PC-9 (cell line): ENCODE measurements at regions not wholly inside any gene's neighbourhood (a gene's known extent, or its start where the extent isn't known, plus 50 kb on each side); places are given as distances from the start of the nearest gene placed in this dataset.
"Not testable (repeated sequence)": the region's sequence is repeated elsewhere in the genome, so short reads cannot be mapped to it uniquely, and the experiment has no call there.

ENCODE experiments used
- BruUV-seq: library from RNA; stranded (reverse); fragments of 400-500 nt; replicated peaks from 2 replicates; lab custom pipeline; 2021; lab: Mats Ljungman, UMichigan
- CTCF ChIA-PET: fragments of 300-600 bp; sonication (Branson Sonifier 250); formaldehyde crosslinking; loops from one replicate; lab custom pipeline; 2022; ENCODE audit warnings: antibody characterized with exemption; lab: Charles Lee
- POLR2A ChIA-PET: fragments of 300-600 bp; sonication (Branson Sonifier 250); formaldehyde crosslinking; loops from one replicate; lab custom pipeline; 2022; ENCODE audit warnings: antibody characterized with exemption; ENCODE audit not compliant: unreplicated experiment; lab: Charles Lee
- DNase-seq, 2 experiments: peaks; one replicate each; pipeline versions ENCODE4 v3.0.0 to v3.0.0-alpha.2; 2015 to 2022; ENCODE audit warnings: mixed read lengths in 1 of 2
- H2AFZ ChIP-seq: fragments of 200-600 bp; sonication (generic); 2 replicates; pipeline ENCODE4 v1.8.1; 2017; ENCODE audit warnings: antibody characterized with exemption
- H3F3A ChIP-seq: fragments of 200-600 bp; sonication (generic); 2 replicates; pipeline ENCODE4 v1.8.1; 2017; ENCODE audit warnings: antibody characterized with exemption, mild to moderate bottlenecking, low read depth; ENCODE audit not compliant: insufficient read depth
- H3K27ac ChIP-seq: fragments of 200-600 bp; sonication (generic); 2 replicates; pipeline ENCODE4 v1.6.1; 2016; ENCODE audit warnings: mixed run types
- H3K27me3 ChIP-seq: fragments of 200-600 bp; sonication (generic); 2 replicates; pipeline ENCODE4 v1.6.1; 2016; ENCODE audit warnings: low read depth, mixed run types; ENCODE audit not compliant: insufficient read depth
- H3K36me3 ChIP-seq: fragments of 200-600 bp; sonication (generic); 2 replicates; pipeline ENCODE4 v1.6.1; 2016; ENCODE audit warnings: low read depth, mixed run types
- H3K4me1 ChIP-seq: fragments of 200-600 bp; sonication (generic); replicated peaks from 2 replicates; pipeline ENCODE4 v1.6.1; 2016; ENCODE audit warnings: mixed run types; ENCODE audit not compliant: insufficient read depth
- H3K4me2 ChIP-seq: fragments of 200-600 bp; sonication (generic); 2 replicates; pipeline ENCODE4 v1.6.1; 2017; ENCODE audit warnings: mixed run types
- H3K4me3 ChIP-seq: fragments of 200-600 bp; sonication (generic); 2 replicates; pipeline ENCODE4 v1.6.1; 2016; ENCODE audit warnings: mixed run types
- H3K79me2 ChIP-seq: fragments of 200-600 bp; sonication (generic); 2 replicates; pipeline ENCODE4 v1.6.1; 2017; ENCODE audit warnings: low read depth, mixed run types
- H3K9me2 ChIP-seq: fragments of 200-600 bp; sonication (generic); 2 replicates; pipeline ENCODE4 v1.8.1; 2017; ENCODE audit warnings: mild to moderate bottlenecking; ENCODE audit not compliant: insufficient read depth
- H3K9me3 ChIP-seq: fragments of 200-600 bp; sonication (generic); 2 replicates; pipeline ENCODE4 v1.8.1; 2016; ENCODE audit warnings: low read depth; ENCODE audit not compliant: insufficient read depth
- H4K20me1 ChIP-seq: fragments of 200-600 bp; sonication (generic); 2 replicates; pipeline ENCODE4 v1.8.1; 2017; ENCODE audit not compliant: insufficient read depth
- intact Hi-C: fragments of 100-400 bp; cut with micrococcal nuclease; formaldehyde crosslinking; loops from one replicate; pipeline ENCODE4 v1.10.0; 2022; ENCODE audit not compliant: unreplicated experiment

- H3K9me3 ChIP-seq, POLR2A ChIA-PET, CTCF ChIA-PET, H3K79me2 ChIP-seq, H3F3A ChIP-seq, H3K27ac ChIP-seq, DNase-seq, H3K36me3 ChIP-seq, H2AFZ ChIP-seq, intact Hi-C loops, H3K27me3 ChIP-seq, H3K4me3 ChIP-seq, H3K4me1 ChIP-seq, BruUV-seq, H3K9me2 ChIP-seq, H3K4me2 ChIP-seq, H4K20me1 ChIP-seq: not testable (repeated sequence)
Measured at GRCh38 chr9:61523897-61524620, 334.2 kb downstream of the SPATA31A7 start.

DNA sequence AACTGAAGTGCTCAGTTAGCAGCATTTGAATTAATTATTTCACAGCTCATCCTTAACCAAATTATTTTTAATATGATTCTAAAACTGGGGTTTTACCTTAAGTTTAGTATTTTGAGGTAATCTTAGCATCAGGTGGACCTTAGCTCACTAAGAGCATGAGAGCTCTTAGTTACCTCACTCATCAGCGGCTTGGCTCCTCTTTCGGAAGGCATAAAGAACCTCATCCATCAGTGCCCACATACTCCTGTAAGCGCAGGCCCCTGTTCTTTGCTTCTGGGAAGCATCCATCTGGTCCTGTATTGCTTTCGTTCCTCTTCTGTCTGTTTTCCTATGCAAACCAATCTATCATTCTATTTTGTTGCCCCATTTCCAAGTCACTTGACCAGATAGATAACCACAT, 335.8 kb downstream of the SPATA31A7 start:
- POLR2A ChIA-PET, CTCF ChIA-PET, H3F3A ChIP-seq, H4K20me1 ChIP-seq, H3K27me3 ChIP-seq, H2AFZ ChIP-seq, H3K36me3 ChIP-seq, H3K4me2 ChIP-seq, H3K4me1 ChIP-seq, H3K4me3 ChIP-seq, H3K9me3 ChIP-seq, intact Hi-C loops, DNase-seq, H3K27ac ChIP-seq, H3K9me2 ChIP-seq, BruUV-seq, H3K79me2 ChIP-seq: not testable (repeated sequence)

GRCh38 chr9:61550101-61550748, 360.4 kb downstream of the SPATA31A7 start:
- H3K4me1 ChIP-seq, H3K27me3 ChIP-seq, H3K9me3 ChIP-seq, H4K20me1 ChIP-seq, H3K79me2 ChIP-seq, H3K27ac ChIP-seq, intact Hi-C loops, H3K4me3 ChIP-seq, H3K9me2 ChIP-seq, H3K4me2 ChIP-seq, H2AFZ ChIP-seq, H3K36me3 ChIP-seq, BruUV-seq, CTCF ChIA-PET, POLR2A ChIA-PET, DNase-seq, H3F3A ChIP-seq: not testable (repeated sequence)

DNA sequence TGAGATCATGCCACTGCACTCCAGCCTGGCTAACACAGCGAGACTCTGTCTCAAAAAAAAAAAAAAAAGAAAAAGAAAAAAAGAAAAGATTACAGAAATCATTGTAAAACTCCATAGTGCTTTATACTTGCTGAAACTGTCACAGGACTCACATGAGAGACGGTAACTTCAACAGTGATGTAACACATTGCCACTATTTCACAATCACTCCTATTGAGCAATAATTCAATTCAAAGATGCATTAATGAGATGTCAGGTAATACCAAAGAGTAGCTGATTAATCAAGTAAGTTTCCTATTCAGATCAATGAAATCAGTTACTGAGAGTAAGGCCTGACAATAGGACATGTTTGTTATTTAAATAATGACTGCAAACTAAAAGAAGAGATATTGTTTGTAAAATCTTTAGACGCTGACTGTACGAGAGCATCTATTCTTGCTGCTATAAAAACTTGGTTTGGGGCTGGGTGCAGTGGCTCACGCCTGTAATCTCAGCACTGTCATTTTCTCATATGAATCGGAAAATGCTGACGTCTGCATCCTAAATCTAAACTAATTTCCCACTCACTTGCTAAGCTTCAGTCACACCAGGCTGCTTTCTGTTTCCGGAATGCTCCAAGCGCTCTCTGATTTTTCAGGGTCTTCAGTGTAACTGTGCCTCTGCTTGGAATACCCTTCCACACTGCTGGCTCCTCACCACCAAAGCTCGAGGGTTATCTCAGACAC, 381.7 kb downstream of the SPATA31A7 start:
- CTCF ChIA-PET, H3F3A ChIP-seq, H3K27me3 ChIP-seq, H3K4me3 ChIP-seq, H3K4me1 ChIP-seq, intact Hi-C loops, H3K36me3 ChIP-seq, POLR2A ChIA-PET, H3K4me2 ChIP-seq, H4K20me1 ChIP-seq, H2AFZ ChIP-seq, H3K79me2 ChIP-seq, H3K9me3 ChIP-seq, H3K27ac ChIP-seq, BruUV-seq, H3K9me2 ChIP-seq: not testable (repeated sequence)
- DNase-seq = peak in 1 of 2 experiments; percentile 29

- H2AFZ ChIP-seq, H3K27ac ChIP-seq, H3K36me3 ChIP-seq, intact Hi-C loops, H3K4me3 ChIP-seq, H3K9me2 ChIP-seq, H3K4me1 ChIP-seq, H3K4me2 ChIP-seq, H3K27me3 ChIP-seq, DNase-seq, H3F3A ChIP-seq, H4K20me1 ChIP-seq, H3K9me3 ChIP-seq, POLR2A ChIA-PET, CTCF ChIA-PET, BruUV-seq, H3K79me2 ChIP-seq: not testable (repeated sequence)
Measured at GRCh38 chr9:61572364-61572763, 382.5 kb downstream of the SPATA31A7 start.

GRCh38 chr9:61573432-61573831, 383.6 kb downstream of the SPATA31A7 start:
- H4K20me1 ChIP-seq, H2AFZ ChIP-seq, H3K4me3 ChIP-seq, H3F3A ChIP-seq, H3K79me2 ChIP-seq, H3K4me1 ChIP-seq, POLR2A ChIA-PET, H3K27ac ChIP-seq, intact Hi-C loops, CTCF ChIA-PET, H3K27me3 ChIP-seq, H3K36me3 ChIP-seq, H3K4me2 ChIP-seq, H3K9me2 ChIP-seq, H3K9me3 ChIP-seq, DNase-seq, BruUV-seq: not testable (repeated sequence)
